ENCODE measurements at regions not wholly inside any gene's neighbourhood (a gene's known extent, or its start where the extent isn't known, plus 50 kb on each side); places are given as distances from the start of the nearest gene placed in this dataset.

GRCh38 chr20:60960500-60960899, 291.6 kb upstream of the CDH4 start:
- H3K9me3 Mint-ChIP-seq: no peaks in the 10 kb centered on the region
- H3K36me3 Mint-ChIP-seq (ENCODE audit: low read depth): no peaks in the 10 kb centered on the region
- H3K27ac Mint-ChIP-seq (ENCODE audit: unreplicated experiment): no peak overlapping the region
- H3K27me3 Mint-ChIP-seq (ENCODE audit: low read depth): peaks cover 45% of the 10 kb centered on the region
- no peak for TF ChIP-seq CTCF (conservative IDR thresholded peaks at IDR 0.05)
- DNase-seq (ENCODE audit: low read depth, low spot score): no peak
- H3K4me3 Mint-ChIP-seq: no peak overlapping the region
- H3K4me1 Mint-ChIP-seq: no peaks in the 10 kb centered on the region

GRCh38 chr20:60961551-60961950, 290.5 kb upstream of the CDH4 start:
- Mint-ChIP-seq H3K36me3 (ENCODE audit: low read depth) (no peaks in the 10 kb centered on the region), H3K27ac (ENCODE audit: unreplicated experiment) (no peak overlapping the region), H3K9me3 (no peaks in the 10 kb centered on the region), H3K4me1 (no peaks in the 10 kb centered on the region), H3K4me3 (no peak overlapping the region), H3K27me3 (ENCODE audit: low read depth) (peaks cover 38% of the 10 kb centered on the region)
- TF ChIP-seq CTCF (conservative IDR thresholded peaks at IDR 0.05): no peak
- DNase-seq (ENCODE audit: low read depth, low spot score): no peak

- TF ChIP-seq CTCF (conservative IDR thresholded peaks at IDR 0.05): no peak
- H3K9me3 Mint-ChIP-seq: no peaks in the 10 kb centered on the region
- H3K27me3 Mint-ChIP-seq (ENCODE audit: low read depth): peaks cover 34% of the 10 kb centered on the region
- no peak for DNase-seq (ENCODE audit: low read depth, low spot score)
- no peaks in the 10 kb centered on the region for H3K4me1 Mint-ChIP-seq
- H3K27ac Mint-ChIP-seq (ENCODE audit: unreplicated experiment): no peak overlapping the region
- no peaks in the 10 kb centered on the region for H3K36me3 Mint-ChIP-seq (ENCODE audit: low read depth)
- no peak overlapping the region for H3K4me3 Mint-ChIP-seq
These were observed 289.6 kb upstream of the CDH4 start for GRCh38 chr20:60962367-60963045.

GRCh38 chr20:60963146-60963545, 288.9 kb upstream of the CDH4 start:
- H3K9me3 Mint-ChIP-seq: no peaks in the 10 kb centered on the region
- no peaks in the 10 kb centered on the region for H3K36me3 Mint-ChIP-seq (ENCODE audit: low read depth)
- peaks cover 28% of the 10 kb centered on the region for H3K27me3 Mint-ChIP-seq (ENCODE audit: low read depth)
- H3K27ac Mint-ChIP-seq (ENCODE audit: unreplicated experiment): no peak overlapping the region
- no peak for TF ChIP-seq CTCF (conservative IDR thresholded peaks at IDR 0.05)
- H3K4me3 Mint-ChIP-seq: no peak overlapping the region
- DNase-seq (ENCODE audit: low read depth, low spot score): no peak
- no peaks in the 10 kb centered on the region for H3K4me1 Mint-ChIP-seq

GRCh38 chr20:60964911-60965310, 287.1 kb upstream of the CDH4 start:
- Mint-ChIP-seq H3K4me1 (no peaks in the 10 kb centered on the region), H3K36me3 (ENCODE audit: low read depth) (no peaks in the 10 kb centered on the region), H3K27me3 (ENCODE audit: low read depth) (peaks cover 17% of the 10 kb centered on the region), H3K4me3 (no peak overlapping the region), H3K27ac (ENCODE audit: unreplicated experiment) (no peak overlapping the region), H3K9me3 (no peaks in the 10 kb centered on the region)
- DNase-seq (ENCODE audit: low read depth, low spot score): no peak
- TF ChIP-seq CTCF (conservative IDR thresholded peaks at IDR 0.05): no peak

Measured in neural crest cell (in vitro differentiated cells).